Lung (tissue), 11 donors: ENCODE measurements at regions not wholly inside any gene's neighbourhood (a gene's known extent, or its start where the extent isn't known, plus 50 kb on each side); places are given as distances from the start of the nearest gene placed in this dataset.

ENCODE experiments used
- ATAC-seq: fragments of 200-7000 bp; cut with Tn5 transposase; one replicate; pipeline ENCODE4 v1.9.1; 2020; ENCODE audit warnings: moderate number of reproducible peaks; ENCODE audit not compliant: insufficient read depth, low FRiP score
- DNase-seq, 3 donors: peaks; one replicate each; pipeline ENCODE4 v3.0.0-alpha.2; 2013 to 2017
- H3K27ac ChIP-seq, 2 donors: one replicate each; pipeline ENCODE4 v1.5.1; 2013; ENCODE audit warnings: mild to moderate bottlenecking in 2 of 2, moderate library complexity in 2 of 2, control low read depth in 1 of 2, inconsistent platforms in 1 of 2, low read depth in 1 of 2, low read length in 1 of 2
- H3K27me3 ChIP-seq, 3 donors: one replicate each; pipeline ENCODE4 v1.5.1; 2013; ENCODE audit warnings: low read length in 2 of 3; ENCODE audit not compliant: control insufficient read depth in 3 of 3, insufficient read depth in 3 of 3
- H3K36me3 ChIP-seq, 4 donors: one replicate each; pipeline ENCODE4 v1.5.1; 2013; ENCODE audit warnings: low read length in 4 of 4, mild to moderate bottlenecking in 1 of 4, moderate library complexity in 1 of 4; ENCODE audit not compliant: control insufficient read depth in 4 of 4, insufficient read depth in 4 of 4
- H3K4me1 ChIP-seq, 5 donors: one replicate each; pipeline ENCODE4 v1.5.1; 2013; ENCODE audit warnings: low read length in 5 of 5, mild to moderate bottlenecking in 2 of 5, moderate library complexity in 1 of 5; ENCODE audit not compliant: control insufficient read depth in 5 of 5, insufficient read depth in 5 of 5
- H3K4me3 ChIP-seq: one replicate; pipeline ENCODE4 v1.5.1; 2013; ENCODE audit warnings: mild to moderate bottlenecking, control low read depth, moderate library complexity
- H3K9ac ChIP-seq, 2 donors: one replicate each; pipeline ENCODE4 v1.5.1; 2013; ENCODE audit warnings: low read length in 2 of 2, control low read depth in 1 of 2; ENCODE audit not compliant: insufficient read depth in 1 of 2
- H3K9me3 ChIP-seq, 4 donors: one replicate each; pipeline ENCODE4 v1.5.1; 2013; ENCODE audit warnings: low read length in 3 of 4, mild to moderate bottlenecking in 1 of 4, moderate library complexity in 1 of 4; ENCODE audit not compliant: control insufficient read depth in 4 of 4, insufficient read depth in 3 of 4
- WGBS, 2 donors: extraction: QIAGEN DNeasy Blood & Tissue Kit; methylation state at CpG; one replicate each; pipeline ENCODE4 v1.1.7; 2013; 5-methylcytosine and 5-hydroxymethylcytosine counted together
- TF ChIP-seq, protein P1 (sequence below): IDR thresholded peaks from 2 replicates; pipeline ENCODE4 v1.5.1; 2012; ENCODE audit warnings: mild to moderate bottlenecking; ENCODE audit errors: control extremely low read depth, extremely low read depth
- donor health status: control.
- donor health status: control.
- donor health status: Bipolar disorder and iron deficiency.
- donor health status: healthy.
- donor health status: DM: yes; HTN: yes; CAD: no.

GRCh38 chr6:145453376-145453775, 281.9 kb downstream of the EPM2A start:
- Histone ChIP-seq H3K9me3 (no peaks in the 10 kb centered on the region), H3K4me1 (no peaks in the 10 kb centered on the region), H3K27me3 (no peaks in the 10 kb centered on the region), H3K4me3 (no peak overlapping the region), H3K36me3 (no peaks in the 10 kb centered on the region), H3K9ac (no peak overlapping the region), H3K27ac (no peak overlapping the region)
- peak in 1 of 3 donors; percentile 1 for DNase-seq
- ATAC-seq = no peak
- TF ChIP-seq, protein P1, sequence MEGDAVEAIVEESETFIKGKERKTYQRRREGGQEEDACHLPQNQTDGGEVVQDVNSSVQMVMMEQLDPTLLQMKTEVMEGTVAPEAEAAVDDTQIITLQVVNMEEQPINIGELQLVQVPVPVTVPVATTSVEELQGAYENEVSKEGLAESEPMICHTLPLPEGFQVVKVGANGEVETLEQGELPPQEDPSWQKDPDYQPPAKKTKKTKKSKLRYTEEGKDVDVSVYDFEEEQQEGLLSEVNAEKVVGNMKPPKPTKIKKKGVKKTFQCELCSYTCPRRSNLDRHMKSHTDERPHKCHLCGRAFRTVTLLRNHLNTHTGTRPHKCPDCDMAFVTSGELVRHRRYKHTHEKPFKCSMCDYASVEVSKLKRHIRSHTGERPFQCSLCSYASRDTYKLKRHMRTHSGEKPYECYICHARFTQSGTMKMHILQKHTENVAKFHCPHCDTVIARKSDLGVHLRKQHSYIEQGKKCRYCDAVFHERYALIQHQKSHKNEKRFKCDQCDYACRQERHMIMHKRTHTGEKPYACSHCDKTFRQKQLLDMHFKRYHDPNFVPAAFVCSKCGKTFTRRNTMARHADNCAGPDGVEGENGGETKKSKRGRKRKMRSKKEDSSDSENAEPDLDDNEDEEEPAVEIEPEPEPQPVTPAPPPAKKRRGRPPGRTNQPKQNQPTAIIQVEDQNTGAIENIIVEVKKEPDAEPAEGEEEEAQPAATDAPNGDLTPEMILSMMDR = no peak

GRCh38 chr6:145454006-145454405, 281.3 kb downstream of the EPM2A start:
- 89 to 94% methylated on average over 2 of the region's 2 CpGs for WGBS, 2 donors
- DNase-seq (no peak), ATAC-seq (no peak)
- no peaks in the 10 kb centered on the region for H3K9me3 ChIP-seq
- no peaks in the 10 kb centered on the region for H3K36me3 ChIP-seq
- H3K27ac ChIP-seq = no peak overlapping the region
- TF ChIP-seq, protein P1 = no peak
- H3K27me3 ChIP-seq = no peaks in the 10 kb centered on the region
- no peaks in the 10 kb centered on the region for H3K4me1 ChIP-seq
- H3K4me3 ChIP-seq = no peak overlapping the region
- H3K9ac ChIP-seq = no peak overlapping the region

GRCh38 chr6:145457556-145457955, 277.8 kb downstream of the EPM2A start:
- Histone ChIP-seq H3K4me1 (no peaks in the 10 kb centered on the region), H3K9me3 (no peaks in the 10 kb centered on the region), H3K4me3 (no peak overlapping the region), H3K36me3 (no peaks in the 10 kb centered on the region), H3K9ac (no peak overlapping the region), H3K27ac (no peak overlapping the region), H3K27me3 (no peaks in the 10 kb centered on the region)
- no peak for ATAC-seq
- no peak for DNase-seq
- TF ChIP-seq, protein P1 = no peak

GRCh38 chr6:145468534-145468933, 266.8 kb downstream of the EPM2A start:
- H3K9me3 ChIP-seq = peaks cover 0 to 11% (median 0%) of the 10 kb centered on the region in 4 donors
- DNase-seq (no peak), ATAC-seq (no peak)
- TF ChIP-seq, protein P1 = no peak
- H3K27ac ChIP-seq = no peak overlapping the region
- no peaks in the 10 kb centered on the region for H3K4me1 ChIP-seq
- no peaks in the 10 kb centered on the region for H3K36me3 ChIP-seq
- H3K9ac ChIP-seq = no peak overlapping the region
- no peak overlapping the region for H3K4me3 ChIP-seq
- H3K27me3 ChIP-seq = no peaks in the 10 kb centered on the region
